Right lobe of liver (tissue), 6 donors: ENCODE measurements at regions not wholly inside any gene's neighbourhood (a gene's known extent, or its start where the extent isn't known, plus 50 kb on each side); places are given as distances from the start of the nearest gene placed in this dataset.

Experiments used
- ATAC-seq, 4 donors: fragments of 200-7000 bp; cut with Tn5 transposase; one replicate each; pipeline ENCODE4 v1.9.1; 2020; ENCODE audit warnings: mild to moderate bottlenecking in 4 of 4, moderate library complexity in 4 of 4
- DNase-seq, 3 donors: peaks; one replicate each; pipeline ENCODE4 v3.0.0-alpha.2; 2020
- H3K27ac ChIP-seq, 3 donors: fragments of 200-600 bp; one replicate each; pipeline ENCODE4 v1.8.0; 2022
- H3K27me3 ChIP-seq, 2 donors: fragments of 200-600 bp; one replicate each; pipeline ENCODE4 v1.8.0; 2022
- H3K36me3 ChIP-seq, 4 donors: fragments of 200-600 bp; sonication (generic) in 1 of 4; one replicate each; pipeline versions ENCODE4 v1.5.1 to v1.8.0; 2017 to 2022; ENCODE audit warnings: control low read depth in 1 of 4
- H3K4me1 ChIP-seq, 4 donors: fragments of 200-600 bp; sonication (generic) in 1 of 4; one replicate each; pipeline versions ENCODE4 v1.5.1 to v1.8.0; 2017 to 2022; ENCODE audit warnings: control low read depth in 1 of 4
- H3K4me3 ChIP-seq, 3 donors: fragments of 200-600 bp; one replicate each; pipeline ENCODE4 v1.8.0; 2022
- H3K9me3 ChIP-seq, 4 donors: fragments of 200-600 bp; sonication (generic) in 1 of 4; one replicate each; pipeline versions ENCODE4 v1.5.1 to v1.8.0; 2017 to 2022; ENCODE audit warnings: control low read depth in 1 of 4
- CTCF ChIP-seq, 4 donors: fragments of 200-600 bp in 3 of 4; fragments of 450-650 bp in 1 of 4; IDR thresholded peaks; one replicate each; pipeline versions ENCODE4 v1.5.1 to v1.8.0; 2016 to 2022; ENCODE audit warnings: antibody characterized with exemption in 4 of 4, mild to moderate bottlenecking in 2 of 4
- POLR2A ChIP-seq: fragments of 450-650 bp; IDR thresholded peaks from one replicate; pipeline ENCODE4 v1.6.1; 2017; ENCODE audit warnings: antibody characterized with exemption, mild to moderate bottlenecking
- WGBS: methylation state at CpG from one replicate; pipeline ENCODE4 v1.1.6; 2018; ENCODE audit warnings: low coverage, low lambda C conversion rate; ENCODE audit not compliant: insufficient coverage; ENCODE audit errors: missing lambda C conversion rate; 5-methylcytosine and 5-hydroxymethylcytosine counted together
- intact Hi-C, 2 donors: fragments of 100-400 bp; cut with DNase I; formaldehyde crosslinking; loops; one replicate each; pipeline versions ENCODE4 v1.11.2 to v1.14.1; 2022
- donor health status: DM: no; HTN: yes; CAD: no.
- donor health status: DM: no; HTN: no; CAD: no.
- donor health status: DM: no; HTN: no; CAD: no.
- donor health status: DM: no; HTN: yes; CAD: no.
- donor health status: DM: no; HTN: yes; CAD: no.

GRCh38 chr22:27156821-27157489 is 499.6 kb downstream of the MIAT start:
- ATAC-seq (no peak), DNase-seq (no peak)
- Histone ChIP-seq H3K4me3 (no peak overlapping the region), H3K27ac (no peak overlapping the region), H3K4me1 (peaks cover 0 to 9% (median 0%) of the 10 kb centered on the region in 4 donors), H3K36me3 (no peaks in the 10 kb centered on the region), H3K27me3 (no peaks in the 10 kb centered on the region), H3K9me3 (no peaks in the 10 kb centered on the region)
- 66% methylated on average over 5 of the region's 8 CpGs for WGBS
- intact Hi-C loops: no loop called here
- TF ChIP-seq POLR2A: no peak
- TF ChIP-seq CTCF (IDR thresholded peaks at IDR 0.05): no peak

- intact Hi-C loops: no loop called here
- DNase-seq (no peak), ATAC-seq (no peak)
- H3K4me3 ChIP-seq: no peak overlapping the region
- no peak for TF ChIP-seq POLR2A
- TF ChIP-seq CTCF (IDR thresholded peaks at IDR 0.05): no peak
- WGBS: 54% methylated on average over 10 of the region's 13 CpGs
- H3K36me3 ChIP-seq: no peaks in the 10 kb centered on the region
- no peaks in the 10 kb centered on the region for H3K9me3 ChIP-seq
- peaks cover 0 to 9% (median 0%) of the 10 kb centered on the region in 4 donors for H3K4me1 ChIP-seq
- H3K27me3 ChIP-seq: no peaks in the 10 kb centered on the region
- H3K27ac ChIP-seq: no peak overlapping the region
These were observed 500.4 kb downstream of the MIAT start for GRCh38 chr22:27157666-27158370.

GRCh38 chr22:27159016-27159415 is 501.6 kb downstream of the MIAT start:
- TF ChIP-seq POLR2A (no peak), CTCF (IDR thresholded peaks at IDR 0.05) (no peak)
- Histone ChIP-seq H3K27ac (no peak overlapping the region), H3K27me3 (no peaks in the 10 kb centered on the region), H3K9me3 (no peaks in the 10 kb centered on the region), H3K4me3 (no peak overlapping the region), H3K36me3 (no peaks in the 10 kb centered on the region), H3K4me1 (peaks cover 0 to 9% (median 0%) of the 10 kb centered on the region in 4 donors)
- DNase-seq: no peak
- intact Hi-C loops: no loop called here
- 49% methylated on average over 7 of the region's 8 CpGs for WGBS
- no peak for ATAC-seq

- no peak for TF ChIP-seq CTCF (IDR thresholded peaks at IDR 0.05)
- no peak for TF ChIP-seq POLR2A
- Histone ChIP-seq H3K36me3 (no peaks in the 10 kb centered on the region), H3K4me1 (peaks cover 0 to 9% (median 0%) of the 10 kb centered on the region in 4 donors), H3K9me3 (no peaks in the 10 kb centered on the region), H3K27ac (no peak overlapping the region), H3K4me3 (no peak overlapping the region), H3K27me3 (no peaks in the 10 kb centered on the region)
- WGBS: 46% methylated on average over 7 of the region's 10 CpGs
- ATAC-seq (no peak), DNase-seq (no peak)
- intact Hi-C loops: no loop called here
These were observed 502.4 kb downstream of the MIAT start for GRCh38 chr22:27159716-27160295.
